ENCODE measurements at regions not wholly inside any gene's neighbourhood (a gene's known extent, or its start where the extent isn't known, plus 50 kb on each side); places are given as distances from the start of the nearest gene placed in this dataset.

GRCh38 chr4:83712890-83713289 lies 177.0 kb downstream of the GPAT3 start:
- TF ChIP-seq, protein P1, sequence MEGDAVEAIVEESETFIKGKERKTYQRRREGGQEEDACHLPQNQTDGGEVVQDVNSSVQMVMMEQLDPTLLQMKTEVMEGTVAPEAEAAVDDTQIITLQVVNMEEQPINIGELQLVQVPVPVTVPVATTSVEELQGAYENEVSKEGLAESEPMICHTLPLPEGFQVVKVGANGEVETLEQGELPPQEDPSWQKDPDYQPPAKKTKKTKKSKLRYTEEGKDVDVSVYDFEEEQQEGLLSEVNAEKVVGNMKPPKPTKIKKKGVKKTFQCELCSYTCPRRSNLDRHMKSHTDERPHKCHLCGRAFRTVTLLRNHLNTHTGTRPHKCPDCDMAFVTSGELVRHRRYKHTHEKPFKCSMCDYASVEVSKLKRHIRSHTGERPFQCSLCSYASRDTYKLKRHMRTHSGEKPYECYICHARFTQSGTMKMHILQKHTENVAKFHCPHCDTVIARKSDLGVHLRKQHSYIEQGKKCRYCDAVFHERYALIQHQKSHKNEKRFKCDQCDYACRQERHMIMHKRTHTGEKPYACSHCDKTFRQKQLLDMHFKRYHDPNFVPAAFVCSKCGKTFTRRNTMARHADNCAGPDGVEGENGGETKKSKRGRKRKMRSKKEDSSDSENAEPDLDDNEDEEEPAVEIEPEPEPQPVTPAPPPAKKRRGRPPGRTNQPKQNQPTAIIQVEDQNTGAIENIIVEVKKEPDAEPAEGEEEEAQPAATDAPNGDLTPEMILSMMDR (IDR thresholded peaks at IDR 0.05), result no peak
- TF ChIP-seq POLR2A (IDR thresholded peaks at IDR 0.05), result no peak

Measured in testis (tissue), 2 donors.